GM12878 (cell line): ENCODE measurements at regions not wholly inside any gene's neighbourhood (a gene's known extent, or its start where the extent isn't known, plus 50 kb on each side); places are given as distances from the start of the nearest gene placed in this dataset.

ENCODE experiments used
- ATAC-seq: fragments of 200-7000 bp; cut with Tn5 transposase; 3 replicates; pipeline ENCODE4 v1.9.1; 2020; ENCODE audit warnings: mild to moderate bottlenecking, moderate library complexity
- BruUV-seq: library from RNA; stranded (reverse); fragments of 400-500 nt; replicated peaks from 2 replicates; lab custom pipeline; 2021; lab: Mats Ljungman, UMichigan
- CTCF ChIA-PET: fragments of 300-600 bp; sonication (Branson Sonifier 250); formaldehyde crosslinking; extraction: SDS; loops from one replicate; lab custom pipeline; 2021; ENCODE audit warnings: inconsistent platforms; lab: Yijun Ruan, JAX
- POLR2A ChIA-PET: fragments of 350-600 bp; formaldehyde crosslinking; extraction: SDS; loops from one replicate; lab custom pipeline; 2021; ENCODE audit warnings: inconsistent platforms; lab: Charles Lee
- RAD21 ChIA-PET: fragments of 300-600 bp; sonication (Branson Sonifier 250); formaldehyde crosslinking; loops from one replicate; lab custom pipeline; 2023; ENCODE audit warnings: antibody characterized with exemption; ENCODE audit not compliant: unreplicated experiment; lab: Charles Lee
- SMC1A ChIA-PET: fragments of 300-600 bp; sonication (Branson Sonifier 250); formaldehyde crosslinking; loops from one replicate; lab custom pipeline; 2023; ENCODE audit not compliant: unreplicated experiment, uncharacterized antibody; lab: Charles Lee
- DNase-seq: peaks from one replicate; pipeline ENCODE4 v3.0.0-alpha.2; 2011; ENCODE audit warnings: low read depth, low spot score
- FAIRE-seq: peaks from 3 replicates; lab custom pipeline; 2011; peaks lifted over from hg19 to GRCh38; lab: Jason Lieb, UNC
- H2AFZ ChIP-seq: 2 replicates; pipeline ENCODE4 v1.6.0; 2011; ENCODE audit warnings: low read depth, low read length, control low read depth; ENCODE audit not compliant: control insufficient read depth
- H3K27ac ChIP-seq: 2 replicates; pipeline ENCODE4 v1.5.1; 2011; ENCODE audit warnings: control low read depth; ENCODE audit not compliant: control insufficient read depth, insufficient read depth
- H3K27me3 ChIP-seq, 2 experiments: replicated peaks in 1 of 2; 2 replicates each; pipeline versions ENCODE4 v1.6.0 to v1.6.1; 2011; ENCODE audit warnings: low read length in 1 of 2; ENCODE audit not compliant: control insufficient read depth in 2 of 2, insufficient read depth in 2 of 2
- H3K36me3 ChIP-seq, 2 experiments: 2 replicates each; pipeline ENCODE4 v1.5.1; 2011; ENCODE audit warnings: low read length in 1 of 2; ENCODE audit not compliant: control insufficient read depth in 2 of 2, insufficient read depth in 2 of 2
- H3K4me1 ChIP-seq: 2 replicates; pipeline ENCODE4 v1.6.1; 2011; ENCODE audit warnings: mild to moderate bottlenecking, low read length, moderate library complexity, mixed read lengths; ENCODE audit not compliant: control insufficient read depth, insufficient read depth
- H3K4me2 ChIP-seq: 2 replicates; pipeline ENCODE4 v1.6.0; 2011; ENCODE audit warnings: control low read depth; ENCODE audit not compliant: control insufficient read depth, insufficient read depth
- H3K4me3 ChIP-seq: fragments of 200-600 bp; sonication (generic); 2 replicates; pipeline ENCODE4 v1.5.1; 2016
- H3K79me2 ChIP-seq: 2 replicates; pipeline ENCODE4 v1.6.0; 2011; ENCODE audit warnings: low read length; ENCODE audit not compliant: control insufficient read depth, insufficient read depth
- H3K9ac ChIP-seq: 2 replicates; pipeline ENCODE4 v1.8.0; 2011; ENCODE audit warnings: low read length, control low read depth, mixed read lengths; ENCODE audit not compliant: control insufficient read depth, insufficient read depth
- H3K9me3 ChIP-seq: replicated peaks from 3 replicates; pipeline ENCODE4 v1.5.1; 2011; ENCODE audit warnings: mild to moderate bottlenecking, low read length; ENCODE audit not compliant: control insufficient read depth, insufficient read depth
- H4K20me1 ChIP-seq: 2 replicates; pipeline ENCODE4 v1.6.0; 2011; ENCODE audit not compliant: control insufficient read depth, insufficient read depth
- CREB1 ChIP-seq: IDR thresholded peaks from 2 replicates; pipeline ENCODE4 v1.6.1; 2012; ENCODE audit warnings: low read depth, mild to moderate bottlenecking, inconsistent platforms
- DPF2 ChIP-seq: fragments of 450-650 bp; IDR thresholded peaks from 2 replicates; pipeline ENCODE4 v1.6.1; 2017; ENCODE audit warnings: mild to moderate bottlenecking
- NFIC ChIP-seq: IDR thresholded peaks from 2 replicates; pipeline ENCODE4 v1.6.1; 2012; ENCODE audit warnings: low read depth, mild to moderate bottlenecking, inconsistent platforms, low read length, moderate library complexity
- NR2F1 ChIP-seq: fragments of 450-650 bp; conservative IDR thresholded peaks from 2 replicates; pipeline ENCODE4 v1.6.1; 2017; ENCODE audit warnings: mild to moderate bottlenecking
- NRF1 ChIP-seq: conservative IDR thresholded peaks from 2 replicates; pipeline ENCODE4 v1.6.1; 2011; ENCODE audit warnings: mild to moderate bottlenecking, low read depth, low read length, improper control_type of control experiment
- POLR2A ChIP-seq: IDR thresholded peaks from 2 replicates; pipeline ENCODE4 v1.6.1; 2011; ENCODE audit warnings: low read depth, mild to moderate bottlenecking, low read length
- RFX5 ChIP-seq: IDR thresholded peaks from 2 replicates; pipeline ENCODE4 v1.6.1; 2011; ENCODE audit warnings: low read depth, low read length, improper control_type of control experiment
- SREBF2 ChIP-seq: IDR thresholded peaks from 2 replicates; pipeline ENCODE4 v1.6.1; 2012; ENCODE audit warnings: mild to moderate bottlenecking, low read length
- ZNF24 ChIP-seq: fragments of 450-650 bp; IDR thresholded peaks from 2 replicates; pipeline ENCODE4 v1.6.1; 2017; ENCODE audit warnings: antibody characterized with exemption, mild to moderate bottlenecking
- ZNF274 ChIP-seq: IDR thresholded peaks from one replicate; pipeline ENCODE4 v1.8.0; 2011; ENCODE audit not compliant: insufficient read length, insufficient read depth
- WGBS: methylation state at CpG from one replicate; pipeline ENCODE4 v1.1.6; 2016; ENCODE audit warnings: low lambda C conversion rate; ENCODE audit not compliant: insufficient replicate concordance, insufficient coverage; ENCODE audit errors: missing lambda C conversion rate; 5-methylcytosine and 5-hydroxymethylcytosine counted together
- in situ Hi-C: fragments of 300-500 bp; cut with MboI; formaldehyde crosslinking; loops from 9 replicates; pipeline ENCODE4 v1.14.3; 2018; ENCODE audit warnings: mixed read lengths
- intact Hi-C: fragments of 100-400 bp; cut with micrococcal nuclease; formaldehyde crosslinking; loops from one replicate; pipeline ENCODE4 v1.14.2; 2022; ENCODE audit not compliant: unreplicated experiment
- TF ChIP-seq, protein P1 (sequence below): IDR thresholded peaks from 2 replicates; pipeline ENCODE4 v1.6.1; 2012; ENCODE audit warnings: low read depth, low read length, improper control_type of control experiment
- TF ChIP-seq, protein P2 (sequence below): fragments of 450-650 bp; IDR thresholded peaks from 2 replicates; pipeline ENCODE4 v1.6.1; 2018; ENCODE audit warnings: mild to moderate bottlenecking, low read depth, moderate library complexity; ENCODE audit not compliant: partially characterized antibody
- TF ChIP-seq, protein P3 (sequence below): IDR thresholded peaks from 2 replicates; pipeline ENCODE4 v1.6.1; 2012; ENCODE audit warnings: low read length, inconsistent platforms

DNA sequence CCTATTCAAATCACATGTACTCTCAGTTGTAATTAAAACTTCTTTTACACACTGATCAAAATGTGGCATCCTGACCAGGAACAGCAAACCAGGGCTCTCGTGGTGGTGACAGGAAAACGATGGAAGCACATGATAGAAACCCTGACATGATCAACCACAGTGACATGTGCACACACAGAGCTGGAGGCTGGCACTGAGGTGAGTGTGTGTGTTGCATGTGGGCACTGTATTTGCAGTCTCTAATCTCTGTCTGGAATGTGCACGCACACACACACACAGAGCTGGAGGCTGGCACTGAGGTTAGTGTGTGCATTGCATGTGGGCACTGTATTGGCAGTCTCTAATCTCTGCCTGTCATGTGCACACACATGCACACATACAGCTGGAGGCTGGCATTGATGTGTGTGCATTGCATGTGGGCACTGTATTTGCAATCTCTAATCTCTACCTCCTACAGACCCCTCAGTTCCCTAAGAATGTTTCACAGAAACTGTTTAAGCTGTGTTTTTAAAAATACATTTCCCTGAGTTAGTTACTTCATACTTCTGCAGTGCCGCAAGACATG, 406.9 kb downstream of the SFMBT2 start:
- Histone ChIP-seq H3K4me2 (no peak overlapping the region), H3K27me3 (peaks cover 0 to 2% of the 10 kb centered on the region in 2 experiments; a peak in 1 of 4 replicates), H3K9me3 (no peaks in the 10 kb centered on the region), H4K20me1 (no peaks in the 10 kb centered on the region), H3K79me2 (no peaks in the 10 kb centered on the region), H2AFZ (no peak overlapping the region), H3K36me3 (no peaks in the 10 kb centered on the region), H3K4me3 (no peak overlapping the region), H3K9ac (no peak overlapping the region), H3K4me1 (no peaks in the 10 kb centered on the region), H3K27ac (no peak overlapping the region)
- FAIRE-seq (no peak), ATAC-seq (no peak), DNase-seq (no peak)
- intact Hi-C loops, result no loop called here
- ChIA-PET RAD21 (no interaction called here), CTCF (interaction anchor here (1.5 kb wide), 1 partner anchor 86 kb away, joined by 4 read pairs; no protein-coding TSS in a partner anchor), POLR2A (no interaction called here), SMC1A (interaction anchor here (0.6 kb wide), 1 partner anchor 1027 kb away, joined by 3 read pairs; no protein-coding TSS in a partner anchor)
- TF ChIP-seq SREBF2 (no peak), ZNF24 (no peak), NFIC (no peak), RFX5 (no peak), DPF2 (no peak), ZNF274 (no peak), POLR2A (no peak)
- WGBS, result 29% methylated on average over 4 of the region's 4 CpGs
- in situ Hi-C loops, result no loop called here
- no TSS peak for BruUV-seq

DNA sequence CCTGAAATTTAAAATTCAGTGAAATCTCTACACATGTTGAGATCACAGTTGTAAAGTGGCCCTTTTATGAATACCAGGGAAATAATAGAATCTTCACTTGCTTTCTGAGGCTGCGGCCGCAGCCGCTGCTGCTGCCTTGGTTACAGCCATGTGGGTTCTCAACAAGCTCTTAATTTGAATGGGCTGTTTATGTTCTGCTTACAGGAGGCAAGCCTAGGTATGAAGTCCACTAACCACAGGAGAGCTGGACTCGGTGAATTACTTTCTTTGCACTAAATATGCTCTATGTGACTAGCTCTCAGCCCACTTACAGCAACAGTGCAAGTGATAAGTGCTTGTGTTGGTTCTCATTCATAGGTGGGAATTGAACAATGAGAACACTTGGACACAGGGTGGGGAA, 410.8 kb downstream of the SFMBT2 start:
- RAD21 ChIA-PET, result no interaction called here
- intact Hi-C loops (no loop called here), in situ Hi-C loops (no loop called here)
- CTCF ChIA-PET, result interaction anchor here (2.5 kb wide), 1 partner anchor 80 kb away, joined by 7 read pairs; no protein-coding TSS in a partner anchor
- Histone ChIP-seq H3K4me1 (no peaks in the 10 kb centered on the region), H3K4me3 (no peak overlapping the region), H3K27me3 (peaks cover 0 to 2% of the 10 kb centered on the region in 2 experiments; a peak in 1 of 4 replicates), H3K79me2 (no peaks in the 10 kb centered on the region), H3K4me2 (no peak overlapping the region), H3K9ac (no peak overlapping the region), H3K9me3 (no peaks in the 10 kb centered on the region), H3K36me3 (no peaks in the 10 kb centered on the region), H3K27ac (no peak overlapping the region), H4K20me1 (no peaks in the 10 kb centered on the region), H2AFZ (no peak overlapping the region)
- no TSS peak for BruUV-seq
- SMC1A ChIA-PET, result no interaction called here
- DNase-seq (no peak), FAIRE-seq (no peak), ATAC-seq (no peak)
- POLR2A ChIA-PET, result interaction anchor here (0.6 kb wide), 1 partner anchor 72 kb away, joined by 3 read pairs; no protein-coding TSS in a partner anchor
- 28% methylated on average over 4 of the region's 4 CpGs for WGBS
- TF ChIP-seq, protein P1, sequence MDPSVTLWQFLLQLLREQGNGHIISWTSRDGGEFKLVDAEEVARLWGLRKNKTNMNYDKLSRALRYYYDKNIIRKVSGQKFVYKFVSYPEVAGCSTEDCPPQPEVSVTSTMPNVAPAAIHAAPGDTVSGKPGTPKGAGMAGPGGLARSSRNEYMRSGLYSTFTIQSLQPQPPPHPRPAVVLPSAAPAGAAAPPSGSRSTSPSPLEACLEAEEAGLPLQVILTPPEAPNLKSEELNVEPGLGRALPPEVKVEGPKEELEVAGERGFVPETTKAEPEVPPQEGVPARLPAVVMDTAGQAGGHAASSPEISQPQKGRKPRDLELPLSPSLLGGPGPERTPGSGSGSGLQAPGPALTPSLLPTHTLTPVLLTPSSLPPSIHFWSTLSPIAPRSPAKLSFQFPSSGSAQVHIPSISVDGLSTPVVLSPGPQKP, result no peak
- TF ChIP-seq, protein P2, sequence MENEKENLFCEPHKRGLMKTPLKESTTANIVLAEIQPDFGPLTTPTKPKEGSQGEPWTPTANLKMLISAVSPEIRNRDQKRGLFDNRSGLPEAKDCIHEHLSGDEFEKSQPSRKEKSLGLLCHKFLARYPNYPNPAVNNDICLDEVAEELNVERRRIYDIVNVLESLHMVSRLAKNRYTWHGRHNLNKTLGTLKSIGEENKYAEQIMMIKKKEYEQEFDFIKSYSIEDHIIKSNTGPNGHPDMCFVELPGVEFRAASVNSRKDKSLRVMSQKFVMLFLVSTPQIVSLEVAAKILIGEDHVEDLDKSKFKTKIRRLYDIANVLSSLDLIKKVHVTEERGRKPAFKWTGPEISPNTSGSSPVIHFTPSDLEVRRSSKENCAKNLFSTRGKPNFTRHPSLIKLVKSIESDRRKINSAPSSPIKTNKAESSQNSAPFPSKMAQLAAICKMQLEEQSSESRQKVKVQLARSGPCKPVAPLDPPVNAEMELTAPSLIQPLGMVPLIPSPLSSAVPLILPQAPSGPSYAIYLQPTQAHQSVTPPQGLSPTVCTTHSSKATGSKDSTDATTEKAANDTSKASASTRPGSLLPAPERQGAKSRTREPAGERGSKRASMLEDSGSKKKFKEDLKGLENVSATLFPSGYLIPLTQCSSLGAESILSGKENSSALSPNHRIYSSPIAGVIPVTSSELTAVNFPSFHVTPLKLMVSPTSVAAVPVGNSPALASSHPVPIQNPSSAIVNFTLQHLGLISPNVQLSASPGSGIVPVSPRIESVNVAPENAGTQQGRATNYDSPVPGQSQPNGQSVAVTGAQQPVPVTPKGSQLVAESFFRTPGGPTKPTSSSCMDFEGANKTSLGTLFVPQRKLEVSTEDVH, result no peak
- TF ChIP-seq ZNF24 (no peak), CREB1 (no peak), NRF1 (no peak), NR2F1 (no peak)
- TF ChIP-seq, protein P3, sequence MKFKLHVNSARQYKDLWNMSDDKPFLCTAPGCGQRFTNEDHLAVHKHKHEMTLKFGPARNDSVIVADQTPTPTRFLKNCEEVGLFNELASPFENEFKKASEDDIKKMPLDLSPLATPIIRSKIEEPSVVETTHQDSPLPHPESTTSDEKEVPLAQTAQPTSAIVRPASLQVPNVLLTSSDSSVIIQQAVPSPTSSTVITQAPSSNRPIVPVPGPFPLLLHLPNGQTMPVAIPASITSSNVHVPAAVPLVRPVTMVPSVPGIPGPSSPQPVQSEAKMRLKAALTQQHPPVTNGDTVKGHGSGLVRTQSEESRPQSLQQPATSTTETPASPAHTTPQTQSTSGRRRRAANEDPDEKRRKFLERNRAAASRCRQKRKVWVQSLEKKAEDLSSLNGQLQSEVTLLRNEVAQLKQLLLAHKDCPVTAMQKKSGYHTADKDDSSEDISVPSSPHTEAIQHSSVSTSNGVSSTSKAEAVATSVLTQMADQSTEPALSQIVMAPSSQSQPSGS, result no peak
